ENCODE measurements at regions not wholly inside any gene's neighbourhood (a gene's known extent, or its start where the extent isn't known, plus 50 kb on each side); places are given as distances from the start of the nearest gene placed in this dataset.

DNA sequence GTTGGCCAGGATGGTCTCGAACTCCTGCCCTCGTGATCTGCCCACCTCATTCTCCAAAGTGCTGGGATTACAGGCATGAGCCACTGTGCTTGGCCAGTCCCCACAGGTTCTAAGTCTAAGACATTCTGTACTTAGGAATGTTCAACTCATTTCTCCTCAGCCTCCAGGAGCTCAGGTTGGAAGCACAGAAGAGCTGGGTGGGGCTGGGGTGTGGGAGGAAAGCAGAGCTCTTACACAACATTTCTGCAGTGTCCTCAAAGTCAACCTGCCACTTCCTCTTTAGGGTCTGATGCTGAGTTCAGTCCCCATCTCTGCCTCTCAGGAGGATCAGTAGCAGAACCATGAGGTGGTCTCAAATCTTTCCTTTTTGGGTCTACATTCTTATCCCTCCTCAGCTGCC is 75.5 kb downstream of the MRPL46 start:
- Histone ChIP-seq H3K36me3 (ENCODE audit: control insufficient read depth in 1 of 2, insufficient read depth in 2 of 2, low read length in 2 of 2) (no peaks in the 10 kb centered on the region), H4K91ac (ENCODE audit: low read depth, low read length) (no peak overlapping the region), H3K27ac (ENCODE audit: low read depth, low read length) (no peak overlapping the region), H3K23ac (ENCODE audit: low read length) (no peak overlapping the region), H3K9me3 (ENCODE audit: insufficient read depth, low read depth, low read length) (peaks cover 4% of the 10 kb centered on the region), H2AFZ (ENCODE audit: insufficient read depth, low read length, poor library complexity) (no peak overlapping the region), H3K27me3 (ENCODE audit: insufficient read depth, low read length) (no peaks in the 10 kb centered on the region), H3K4me1 (ENCODE audit: control insufficient read depth in 1 of 2, insufficient read depth in 2 of 2, low read length in 2 of 2) (no peaks in the 10 kb centered on the region), H2AK5ac (ENCODE audit: low read length) (no peak overlapping the region), H3K4me3 (ENCODE audit: low read depth, low read length) (no peak overlapping the region), H3K4me2 (ENCODE audit: low read length) (no peak overlapping the region), H3K79me2 (ENCODE audit: control insufficient read depth, insufficient read depth, low read length, poor library complexity) (no peaks in the 10 kb centered on the region), H4K12ac (ENCODE audit: low read depth, low read length) (no peak overlapping the region), H2BK12ac (ENCODE audit: low read length) (no peak overlapping the region), H4K8ac (ENCODE audit: low read depth, low read length) (no peak overlapping the region), H2BK5ac (ENCODE audit: low read depth, low read length, poor library complexity) (no peak overlapping the region), H2BK120ac (ENCODE audit: insufficient read depth, low read length, poor library complexity) (no peak overlapping the region), H3K4ac (ENCODE audit: low read depth, low read length) (no peak overlapping the region), H3K9ac (ENCODE audit: low read length) (no peak overlapping the region), H3K79me1 (ENCODE audit: low read length) (no peaks in the 10 kb centered on the region), H3K18ac (ENCODE audit: low read length) (no peak overlapping the region), H3K14ac (ENCODE audit: low read length) (no peak overlapping the region)
- no peak for DNase-seq
- no CpG with 5 or more reads among the region's 2 CpGs for WGBS (ENCODE audit: extremely low coverage, insufficient coverage, insufficient read length)

DNA sequence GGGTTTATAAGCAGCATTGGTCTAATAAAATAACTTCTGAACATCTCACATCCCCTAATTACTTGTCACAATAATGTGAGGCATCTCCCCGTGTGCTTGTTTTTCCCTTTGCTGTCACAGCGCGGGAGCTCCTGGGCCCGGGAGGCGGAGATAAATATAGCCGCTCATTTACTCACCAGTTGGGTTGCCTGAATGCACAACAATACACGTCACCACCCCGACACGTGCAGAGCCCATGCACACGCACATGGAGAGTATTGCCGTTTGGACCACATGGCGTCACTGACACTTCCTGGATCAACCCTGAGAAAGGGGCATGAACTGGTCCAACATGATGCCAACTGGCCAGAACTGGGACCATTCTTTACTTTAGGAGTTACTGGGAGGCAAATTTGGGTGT is 76.2 kb downstream of the MRPL46 start:
- Histone ChIP-seq H3K23ac (ENCODE audit: low read length) (no peak overlapping the region), H3K36me3 (ENCODE audit: control insufficient read depth in 1 of 2, insufficient read depth in 2 of 2, low read length in 2 of 2) (no peaks in the 10 kb centered on the region), H3K27ac (ENCODE audit: low read depth, low read length) (no peak overlapping the region), H3K4me3 (ENCODE audit: low read depth, low read length) (no peak overlapping the region), H3K27me3 (ENCODE audit: insufficient read depth, low read length) (no peaks in the 10 kb centered on the region), H3K18ac (ENCODE audit: low read length) (no peak overlapping the region), H2AK5ac (ENCODE audit: low read length) (no peak overlapping the region), H2BK12ac (ENCODE audit: low read length) (no peak overlapping the region), H3K9ac (ENCODE audit: low read length) (no peak overlapping the region), H3K79me1 (ENCODE audit: low read length) (no peaks in the 10 kb centered on the region), H2BK5ac (ENCODE audit: low read depth, low read length, poor library complexity) (no peak overlapping the region), H2AFZ (ENCODE audit: insufficient read depth, low read length, poor library complexity) (no peak overlapping the region), H3K79me2 (ENCODE audit: control insufficient read depth, insufficient read depth, low read length, poor library complexity) (no peaks in the 10 kb centered on the region), H3K4ac (ENCODE audit: low read depth, low read length) (no peak overlapping the region), H4K12ac (ENCODE audit: low read depth, low read length) (no peak overlapping the region), H3K4me1 (ENCODE audit: control insufficient read depth in 1 of 2, insufficient read depth in 2 of 2, low read length in 2 of 2) (no peaks in the 10 kb centered on the region), H2BK120ac (ENCODE audit: insufficient read depth, low read length, poor library complexity) (no peak overlapping the region), H4K8ac (ENCODE audit: low read depth, low read length) (no peak overlapping the region), H3K9me3 (ENCODE audit: insufficient read depth, low read depth, low read length) (peaks cover 4% of the 10 kb centered on the region), H4K91ac (ENCODE audit: low read depth, low read length) (no peak overlapping the region), H3K4me2 (ENCODE audit: low read length) (no peak overlapping the region), H3K14ac (ENCODE audit: low read length) (no peak overlapping the region)
- DNase-seq, result no peak
- WGBS (ENCODE audit: extremely low coverage, insufficient coverage, insufficient read length), result no CpG with 5 or more reads among the region's 12 CpGs

DNA sequence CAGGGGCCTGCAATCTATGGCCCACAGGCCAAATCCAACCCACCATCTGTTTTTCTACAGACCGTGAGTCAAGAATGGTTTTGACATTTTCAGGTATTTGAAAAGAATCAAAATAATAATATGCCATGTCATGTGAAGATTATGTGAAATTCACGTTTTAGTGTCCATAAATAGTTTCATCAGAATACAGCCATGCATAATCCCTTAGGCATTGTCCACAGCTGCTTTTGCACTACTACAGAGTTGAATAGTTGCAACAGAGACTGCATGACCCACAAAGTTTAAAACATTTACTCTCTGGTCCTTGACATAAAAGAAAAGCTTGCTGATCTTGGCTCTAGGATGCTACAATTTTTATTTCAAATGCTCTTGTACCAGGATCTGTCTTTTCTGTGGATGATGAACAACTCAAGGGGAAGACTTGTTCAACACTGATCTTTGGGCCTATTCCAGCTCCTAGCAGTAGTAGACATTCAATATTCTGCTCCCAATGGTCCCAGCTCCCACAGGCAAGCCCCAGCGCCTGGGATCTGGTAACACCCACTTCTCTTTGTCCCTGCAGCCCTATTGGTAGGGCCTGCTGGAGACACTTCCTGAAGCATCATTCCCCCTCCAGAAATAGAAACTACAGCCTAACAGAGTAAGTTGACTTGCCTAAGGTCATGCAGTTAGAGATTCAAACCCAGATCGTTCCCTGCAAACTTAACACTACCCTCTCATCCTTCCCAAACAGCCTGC is 76.9 kb downstream of the MRPL46 start:
- Histone ChIP-seq H3K27me3 (ENCODE audit: insufficient read depth, low read length) (no peaks in the 10 kb centered on the region), H3K4me2 (ENCODE audit: low read length) (no peak overlapping the region), H3K36me3 (ENCODE audit: control insufficient read depth in 1 of 2, insufficient read depth in 2 of 2, low read length in 2 of 2) (no peaks in the 10 kb centered on the region), H4K12ac (ENCODE audit: low read depth, low read length) (no peak overlapping the region), H3K9ac (ENCODE audit: low read length) (no peak overlapping the region), H2AK5ac (ENCODE audit: low read length) (no peak overlapping the region), H4K91ac (ENCODE audit: low read depth, low read length) (no peak overlapping the region), H3K14ac (ENCODE audit: low read length) (no peak overlapping the region), H2BK12ac (ENCODE audit: low read length) (no peak overlapping the region), H3K23ac (ENCODE audit: low read length) (no peak overlapping the region), H3K79me2 (ENCODE audit: control insufficient read depth, insufficient read depth, low read length, poor library complexity) (no peaks in the 10 kb centered on the region), H4K8ac (ENCODE audit: low read depth, low read length) (no peak overlapping the region), H2AFZ (ENCODE audit: insufficient read depth, low read length, poor library complexity) (no peak overlapping the region), H3K79me1 (ENCODE audit: low read length) (no peaks in the 10 kb centered on the region), H3K4me1 (ENCODE audit: control insufficient read depth in 1 of 2, insufficient read depth in 2 of 2, low read length in 2 of 2) (no peaks in the 10 kb centered on the region), H3K4me3 (ENCODE audit: low read depth, low read length) (no peak overlapping the region), H3K27ac (ENCODE audit: low read depth, low read length) (no peak overlapping the region), H3K9me3 (ENCODE audit: insufficient read depth, low read depth, low read length) (peaks cover 2% of the 10 kb centered on the region), H2BK120ac (ENCODE audit: insufficient read depth, low read length, poor library complexity) (no peak overlapping the region), H3K18ac (ENCODE audit: low read length) (no peak overlapping the region), H3K4ac (ENCODE audit: low read depth, low read length) (no peak overlapping the region), H2BK5ac (ENCODE audit: low read depth, low read length, poor library complexity) (no peak overlapping the region)
- DNase-seq, result no peak
- WGBS (ENCODE audit: extremely low coverage, insufficient coverage, insufficient read length), result no CpG with 5 or more reads among the region's 4 CpGs

DNA sequence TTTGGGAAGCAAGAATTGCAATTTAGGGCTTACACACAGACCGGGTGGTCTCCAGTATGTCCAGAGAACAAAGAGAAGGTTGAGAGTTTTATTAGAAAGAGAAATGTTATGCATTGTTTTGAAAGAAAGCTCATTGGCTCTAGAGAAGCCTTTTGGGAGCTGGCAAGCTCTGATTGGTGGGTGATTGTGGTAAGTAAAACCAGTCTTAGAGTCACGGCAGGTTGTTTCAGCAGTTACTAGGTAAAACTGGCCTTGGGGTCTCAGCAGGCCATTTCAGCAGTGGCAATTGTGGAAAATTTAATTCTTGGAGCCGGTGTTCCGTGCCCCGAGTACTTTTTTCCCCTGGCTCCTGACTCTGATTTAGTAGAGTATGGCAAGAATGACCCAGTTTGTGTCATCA is 78.1 kb downstream of the MRPL46 start:
- Histone ChIP-seq H3K18ac (ENCODE audit: low read length) (no peak overlapping the region), H3K79me1 (ENCODE audit: low read length) (no peaks in the 10 kb centered on the region), H3K79me2 (ENCODE audit: control insufficient read depth, insufficient read depth, low read length, poor library complexity) (no peaks in the 10 kb centered on the region), H3K23ac (ENCODE audit: low read length) (no peak overlapping the region), H4K91ac (ENCODE audit: low read depth, low read length) (no peak overlapping the region), H3K27ac (ENCODE audit: low read depth, low read length) (no peak overlapping the region), H3K14ac (ENCODE audit: low read length) (no peak overlapping the region), H3K4me3 (ENCODE audit: low read depth, low read length) (no peak overlapping the region), H3K9ac (ENCODE audit: low read length) (no peak overlapping the region), H3K4ac (ENCODE audit: low read depth, low read length) (no peak overlapping the region), H4K8ac (ENCODE audit: low read depth, low read length) (no peak overlapping the region), H2BK5ac (ENCODE audit: low read depth, low read length, poor library complexity) (no peak overlapping the region), H2BK120ac (ENCODE audit: insufficient read depth, low read length, poor library complexity) (no peak overlapping the region), H2AFZ (ENCODE audit: insufficient read depth, low read length, poor library complexity) (no peak overlapping the region), H3K4me2 (ENCODE audit: low read length) (no peak overlapping the region), H3K27me3 (ENCODE audit: insufficient read depth, low read length) (no peaks in the 10 kb centered on the region), H2BK12ac (ENCODE audit: low read length) (no peak overlapping the region), H4K12ac (ENCODE audit: low read depth, low read length) (no peak overlapping the region), H3K9me3 (ENCODE audit: insufficient read depth, low read depth, low read length) (peaks cover 2% of the 10 kb centered on the region), H2AK5ac (ENCODE audit: low read length) (no peak overlapping the region), H3K4me1 (ENCODE audit: control insufficient read depth in 1 of 2, insufficient read depth in 2 of 2, low read length in 2 of 2) (no peaks in the 10 kb centered on the region), H3K36me3 (ENCODE audit: control insufficient read depth in 1 of 2, insufficient read depth in 2 of 2, low read length in 2 of 2) (no peaks in the 10 kb centered on the region)
- WGBS (ENCODE audit: extremely low coverage, insufficient coverage, insufficient read length), result no CpG with 5 or more reads among the region's 5 CpGs
- no peak for DNase-seq

All from trophoblast cell (in vitro differentiated cells and primary cell).